A549 (cell line): ENCODE measurements at regions not wholly inside any gene's neighbourhood (a gene's known extent, or its start where the extent isn't known, plus 50 kb on each side); places are given as distances from the start of the nearest gene placed in this dataset.

Experiments
- ATAC-seq, 2 experiments: fragments of 200-7000 bp in 1 of 2; fragments of >200 bp in 1 of 2; cut with Nextera tagmentation in 1 of 2; cut with Tn5 transposase in 1 of 2; 3 replicates each; pipeline versions ENCODE4 v1.8.0 to v1.9.1; 2018 to 2020; ENCODE audit warnings: mild to moderate bottlenecking in 1 of 2, moderate library complexity in 1 of 2
- CTCF ChIA-PET: fragments of 300-600 bp; sonication (Branson Sonifier 250); formaldehyde crosslinking; extraction: SDS; loops from one replicate; lab custom pipeline; 2021; ENCODE audit warnings: antibody characterized with exemption, inconsistent platforms; lab: Yijun Ruan, JAX
- POLR2A ChIA-PET: fragments of 350-600 bp; formaldehyde crosslinking; extraction: SDS; loops from one replicate; lab custom pipeline; 2021; ENCODE audit warnings: antibody characterized with exemption, inconsistent platforms; lab: Yijun Ruan, JAX
- DNase-seq, 2 experiments: peaks; one replicate each; pipeline versions ENCODE4 v3.0.0 to v3.0.0-alpha.2; 2011 to 2016; ENCODE audit warnings: low read depth in 1 of 2, low spot score in 1 of 2
- FAIRE-seq: peaks from 2 replicates; lab custom pipeline; 2011; peaks lifted over from hg19 to GRCh38; lab: Jason Lieb, UNC
- H3K27ac ChIP-seq, 2 experiments: fragments of >200 bp; sonication (Bioruptor Twin); formaldehyde crosslinking; 3 replicates each; pipeline ENCODE4 v1.5.1; 2016 to 2017
- H3K4me1 ChIP-seq: fragments of >200 bp; sonication (Bioruptor Twin); formaldehyde crosslinking; 3 replicates; pipeline ENCODE4 v1.6.1; 2016
- H3K4me2 ChIP-seq: fragments of >200 bp; sonication (Bioruptor Twin); formaldehyde crosslinking; 3 replicates; pipeline ENCODE4 v1.6.1; 2016
- H3K4me3 ChIP-seq: fragments of >200 bp; sonication (Bioruptor Twin); formaldehyde crosslinking; 3 replicates; pipeline ENCODE4 v1.5.1; 2016
- H3K9me3 ChIP-seq: fragments of >200 bp; sonication (Bioruptor Twin); formaldehyde crosslinking; 3 replicates; pipeline ENCODE4 v1.6.1; 2016
- BHLHE40 ChIP-seq: IDR thresholded peaks from 2 replicates; pipeline ENCODE4 v1.6.1; 2012; ENCODE audit warnings: low read depth, low read length, inconsistent platforms
- CBX8 ChIP-seq: fragments of 200-600 bp; sonication (generic); IDR thresholded peaks from 2 replicates; pipeline ENCODE4 v1.6.1; 2016
- EHF ChIP-seq: fragments of 250-450 bp; sonication (Bioruptor Pico); IDR thresholded peaks from 2 replicates; pipeline ENCODE4 v1.5.0; 2020; ENCODE audit warnings: mild to moderate bottlenecking
- EHMT2 ChIP-seq: fragments of 200-600 bp; sonication (generic); IDR thresholded peaks from 2 replicates; pipeline ENCODE4 v1.6.1; 2016; ENCODE audit warnings: antibody characterized with exemption, low read depth, mild to moderate bottlenecking, moderate library complexity
- FOXS1 ChIP-seq: fragments of 250-450 bp; sonication (Bioruptor Pico); IDR thresholded peaks from 2 replicates; pipeline ENCODE4 v1.5.0; 2020; ENCODE audit warnings: mild to moderate bottlenecking, moderate library complexity
- GATA3 ChIP-seq: IDR thresholded peaks from 2 replicates; pipeline ENCODE4 v1.6.1; 2012; ENCODE audit warnings: borderline replicate concordance
- HDAC2 ChIP-seq: fragments of 200-600 bp; sonication (generic); IDR thresholded peaks from 2 replicates; pipeline ENCODE4 v1.6.1; 2016
- HES2 ChIP-seq: fragments of >200 bp; sonication (Bioruptor Twin); formaldehyde crosslinking; IDR thresholded peaks from 2 replicates; pipeline ENCODE4 v1.6.1; 2016
- HMGXB4 ChIP-seq: fragments of 250-450 bp; sonication (Bioruptor Pico); IDR thresholded peaks from 2 replicates; pipeline ENCODE4 v1.5.0; 2021; ENCODE audit warnings: mild to moderate bottlenecking, moderate library complexity, borderline replicate concordance
- HOXB13 ChIP-seq: fragments of 250-450 bp; sonication (Bioruptor Pico); IDR thresholded peaks from 2 replicates; pipeline ENCODE4 v1.5.0; 2020; ENCODE audit warnings: low read depth, mild to moderate bottlenecking, moderate library complexity
- MAFK ChIP-seq: fragments of 450-650 bp; IDR thresholded peaks from 2 replicates; pipeline ENCODE4 v1.6.1; 2014; ENCODE audit not compliant: partially characterized antibody
- NFE2L2 ChIP-seq: fragments of 150-350 bp; conservative IDR thresholded peaks from 2 replicates; pipeline ENCODE4 v1.6.1; 2014; ENCODE audit warnings: low read length
- PHF8 ChIP-seq: fragments of 200-600 bp; sonication (generic); IDR thresholded peaks from 2 replicates; pipeline ENCODE4 v1.6.1; 2016; ENCODE audit warnings: low read depth, mild to moderate bottlenecking, antibody characterized with exemption, moderate library complexity, borderline replicate concordance
- POLR2A ChIP-seq: IDR thresholded peaks from 2 replicates; pipeline ENCODE4 v1.6.1; 2012; ENCODE audit warnings: mild to moderate bottlenecking, low read length
- POLR2AphosphoS2 ChIP-seq: conservative IDR thresholded peaks from 2 replicates; pipeline ENCODE4 v1.6.1; 2012; ENCODE audit warnings: low read length, improper control_type of control experiment, inconsistent platforms
- RAD21 ChIP-seq, 2 experiments: fragments of >200 bp in 1 of 2; sonication (Bioruptor Twin) in 1 of 2; formaldehyde crosslinking in 1 of 2; IDR thresholded peaks in 1 of 2; conservative IDR thresholded peaks in 1 of 2; 2 replicates in 1 of 2; 3 replicates in 1 of 2; pipeline ENCODE4 v1.6.1; 2012 to 2018; ENCODE audit warnings: inconsistent platforms in 1 of 2
- RCOR1 ChIP-seq: fragments of 150-350 bp; IDR thresholded peaks from 2 replicates; pipeline ENCODE4 v1.6.1; 2014; ENCODE audit warnings: antibody characterized with exemption, low read length, low read depth
- REST ChIP-seq: fragments of 200-600 bp; sonication (generic); IDR thresholded peaks from 2 replicates; pipeline ENCODE4 v1.6.1; 2016; ENCODE audit warnings: antibody characterized with exemption, mild to moderate bottlenecking, moderate library complexity
- SMC3 ChIP-seq: fragments of >200 bp; sonication (Bioruptor Twin); formaldehyde crosslinking; IDR thresholded peaks from 3 replicates; pipeline ENCODE4 v1.6.1; 2018; ENCODE audit warnings: inconsistent platforms
- SREBF2 ChIP-seq: fragments of 450-650 bp; IDR thresholded peaks from 2 replicates; pipeline ENCODE4 v1.6.1; 2014; ENCODE audit warnings: mild to moderate bottlenecking, moderate library complexity
- TFCP2L1 ChIP-seq: fragments of 250-450 bp; sonication (Bioruptor Pico); IDR thresholded peaks from 2 replicates; pipeline ENCODE4 v1.5.0; 2021; ENCODE audit warnings: mild to moderate bottlenecking
- ZC3H11A ChIP-seq: fragments of 450-650 bp; IDR thresholded peaks from 2 replicates; pipeline ENCODE4 v1.6.1; 2014; ENCODE audit warnings: antibody characterized with exemption, mild to moderate bottlenecking
- WGBS: methylation state at CpG from one replicate; pipeline ENCODE4 v1.1.6; 2017; ENCODE audit errors: missing lambda C conversion rate; 5-methylcytosine and 5-hydroxymethylcytosine counted together
- TF ChIP-seq, protein P1 (sequence below): fragments of 250-450 bp; sonication (Bioruptor Pico); IDR thresholded peaks from 2 replicates; pipeline ENCODE4 v1.5.0; 2020; ENCODE audit warnings: low read depth, mild to moderate bottlenecking, moderate library complexity
- TF ChIP-seq, protein P2 (sequence below): fragments of 450-650 bp; IDR thresholded peaks from 2 replicates; pipeline ENCODE4 v1.6.1; 2014; ENCODE audit warnings: antibody characterized with exemption

DNA sequence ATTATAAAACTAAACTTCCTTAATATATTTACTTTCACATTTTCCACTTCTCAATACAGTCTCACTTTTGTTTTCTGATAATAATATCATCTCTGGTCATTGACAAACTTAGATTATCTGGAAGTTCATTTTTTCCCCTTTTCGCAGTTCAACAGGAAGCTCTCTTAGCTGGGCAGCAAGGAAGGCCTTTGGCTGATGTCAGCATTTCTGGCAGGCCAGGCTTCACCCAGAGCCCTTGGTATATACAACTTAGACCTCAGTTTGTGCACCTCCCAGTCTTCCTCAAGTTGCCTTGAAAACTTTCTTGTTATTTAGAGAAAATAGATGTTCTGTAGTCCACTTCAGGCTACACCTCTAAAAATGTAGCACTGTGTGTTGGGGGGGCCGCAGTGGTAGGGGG, 1103.6 kb downstream of the AMY1C start:
- H3K4me2 ChIP-seq = no peak overlapping the region
- DNase-seq = no peak
- H3K9me3 ChIP-seq = no peaks in the 10 kb centered on the region
- ATAC-seq = no peak
- WGBS = 18% methylated on average over 1 of the region's 2 CpGs
- H3K4me1 ChIP-seq = no peaks in the 10 kb centered on the region
- FAIRE-seq = no peak
- ChIA-PET CTCF (no interaction called here), POLR2A (no interaction called here)
- no peak for TF ChIP-seq BHLHE40
- peak; percentile 3 for TF ChIP-seq MAFK
- TF ChIP-seq CBX8 = no peak
- no peak for TF ChIP-seq FOXS1
- TF ChIP-seq REST = no peak
- H3K4me3 ChIP-seq = no peak overlapping the region
- H3K27ac ChIP-seq = no peak overlapping the region

- ChIA-PET CTCF (no interaction called here), POLR2A (no interaction called here)
- no peaks in the 10 kb centered on the region for H3K9me3 ChIP-seq
- no peak overlapping the region for H3K4me3 ChIP-seq
- TF ChIP-seq RCOR1 (no peak), SREBF2 (no peak), GATA3 (no peak), EHF (CRISPR knock-in tag) (no peak), EHMT2 (no peak), POLR2AphosphoS2 (no peak), HES2 (no peak), RAD21 (conservative IDR thresholded peaks at IDR 0.05 in 1 of 2, IDR thresholded peaks at IDR 0.05 in 1 of 2) (no peak), POLR2A (no peak), NFE2L2 (no peak), SMC3 (no peak), HDAC2 (no peak), HMGXB4 (no peak), HOXB13 (CRISPR knock-in tag) (no peak), PHF8 (no peak), TFCP2L1 (CRISPR knock-in tag) (no peak), ZC3H11A (no peak), BHLHE40 (no peak)
- TF ChIP-seq, protein P1, sequence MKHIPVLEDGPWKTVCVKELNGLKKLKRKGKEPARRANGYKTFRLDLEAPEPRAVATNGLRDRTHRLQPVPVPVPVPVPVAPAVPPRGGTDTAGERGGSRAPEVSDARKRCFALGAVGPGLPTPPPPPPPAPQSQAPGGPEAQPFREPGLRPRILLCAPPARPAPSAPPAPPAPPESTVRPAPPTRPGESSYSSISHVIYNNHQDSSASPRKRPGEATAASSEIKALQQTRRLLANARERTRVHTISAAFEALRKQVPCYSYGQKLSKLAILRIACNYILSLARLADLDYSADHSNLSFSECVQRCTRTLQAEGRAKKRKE = no peak
- TF ChIP-seq, protein P2, sequence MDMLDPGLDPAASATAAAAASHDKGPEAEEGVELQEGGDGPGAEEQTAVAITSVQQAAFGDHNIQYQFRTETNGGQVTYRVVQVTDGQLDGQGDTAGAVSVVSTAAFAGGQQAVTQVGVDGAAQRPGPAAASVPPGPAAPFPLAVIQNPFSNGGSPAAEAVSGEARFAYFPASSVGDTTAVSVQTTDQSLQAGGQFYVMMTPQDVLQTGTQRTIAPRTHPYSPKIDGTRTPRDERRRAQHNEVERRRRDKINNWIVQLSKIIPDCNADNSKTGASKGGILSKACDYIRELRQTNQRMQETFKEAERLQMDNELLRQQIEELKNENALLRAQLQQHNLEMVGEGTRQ = no peak
- ATAC-seq (no peak), FAIRE-seq (no peak), DNase-seq (no peak)
- H3K4me1 ChIP-seq = no peaks in the 10 kb centered on the region
- H3K27ac ChIP-seq = no peak overlapping the region
- 41% methylated on average over 2 of the region's 2 CpGs for WGBS
- H3K4me2 ChIP-seq = no peak overlapping the region
Observed at GRCh38 chr1:104854529-104854928, 1104.8 kb downstream of the AMY1C start.
